Rectal smooth muscle tissue (tissue), 1 donor: ENCODE measurements at regions not wholly inside any gene's neighbourhood (a gene's known extent, or its start where the extent isn't known, plus 50 kb on each side); places are given as distances from the start of the nearest gene placed in this dataset.

ENCODE experiments used
- H3K27ac ChIP-seq: one replicate; pipeline ENCODE4 v1.7.0; 2013; ENCODE audit warnings: low read depth, low read length, inconsistent platforms
- H3K27me3 ChIP-seq: one replicate; pipeline ENCODE4 v1.7.0; 2013; ENCODE audit warnings: low read length; ENCODE audit not compliant: control insufficient read depth, insufficient read depth
- H3K36me3 ChIP-seq: one replicate; pipeline ENCODE4 v1.7.0; 2013; ENCODE audit warnings: low read length; ENCODE audit not compliant: control insufficient read depth, insufficient read depth
- H3K4me1 ChIP-seq: one replicate; pipeline ENCODE4 v1.7.0; 2013; ENCODE audit warnings: low read length; ENCODE audit not compliant: control insufficient read depth, insufficient read depth
- H3K4me3 ChIP-seq: one replicate; pipeline ENCODE4 v1.7.0; 2013; ENCODE audit warnings: low read length
- H3K9ac ChIP-seq: one replicate; pipeline ENCODE4 v1.7.0; 2013; ENCODE audit warnings: low read length

DNA sequence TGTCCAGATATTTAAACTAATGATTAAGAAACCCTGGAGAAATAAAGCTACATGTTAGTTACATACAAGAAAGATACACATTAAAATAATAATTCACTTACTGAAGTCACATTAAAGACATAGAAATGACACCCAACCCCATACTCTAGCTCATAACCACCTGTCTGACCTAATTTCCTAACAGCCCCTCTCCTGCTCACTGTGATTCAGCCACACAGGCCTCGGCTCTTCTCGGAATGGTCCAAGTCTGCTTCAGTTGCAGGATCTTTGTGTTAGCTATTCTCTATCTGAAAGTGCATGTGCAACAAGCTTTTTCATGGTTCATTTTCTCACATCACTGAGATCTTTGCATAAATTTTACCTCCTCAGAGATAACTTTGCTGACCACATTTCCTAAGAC lies 209.8 kb downstream of the TM2D1 start:
- H3K27me3 ChIP-seq: no peaks in the 10 kb centered on the region
- no peak overlapping the region for H3K27ac ChIP-seq
- H3K9ac ChIP-seq: no peak overlapping the region
- H3K36me3 ChIP-seq: no peaks in the 10 kb centered on the region
- H3K4me3 ChIP-seq: no peak overlapping the region
- H3K4me1 ChIP-seq: no peaks in the 10 kb centered on the region
